WTC11 (cell line): ENCODE measurements at regions not wholly inside any gene's neighbourhood (a gene's known extent, or its start where the extent isn't known, plus 50 kb on each side); places are given as distances from the start of the nearest gene placed in this dataset.

ENCODE experiments used
- ATAC-seq: fragments of 200-7000 bp; cut with Tn5 transposase; 2 replicates; pipeline ENCODE4 v1.10.0; 2021; ENCODE audit warnings: mild to moderate bottlenecking, moderate library complexity
- CTCF ChIA-PET: fragments of 300-600 bp; sonication (Branson Sonifier 250); formaldehyde crosslinking; loops from one replicate; lab custom pipeline; 2021; ENCODE audit warnings: antibody characterized with exemption; lab: Charles Lee
- POLR2A ChIA-PET: fragments of 350-600 bp; sonication (Branson Sonifier 250); formaldehyde crosslinking; loops from one replicate; lab custom pipeline; 2021; ENCODE audit warnings: antibody characterized with exemption; lab: Charles Lee
- DNase-seq: peaks from one replicate; pipeline ENCODE4 v3.0.0; 2021; ENCODE audit warnings: low spot score
- H3K27ac Mint-ChIP-seq: 2 replicates; pipeline ENCODE4 v1.8.0; 2021; ENCODE audit warnings: mixed read lengths
- H3K27me3 Mint-ChIP-seq: 2 replicates; pipeline ENCODE4 v1.8.0; 2021; ENCODE audit warnings: low read depth, mild to moderate bottlenecking, moderate library complexity, mixed read lengths
- H3K36me3 Mint-ChIP-seq: 2 replicates; pipeline ENCODE4 v1.8.0; 2021; ENCODE audit warnings: mixed read lengths
- H3K4me1 Mint-ChIP-seq: 2 replicates; pipeline ENCODE4 v1.8.0; 2022; ENCODE audit warnings: mixed read lengths
- H3K4me3 Mint-ChIP-seq: 2 replicates; pipeline ENCODE4 v1.8.0; 2021; ENCODE audit warnings: mild to moderate bottlenecking, moderate library complexity, mixed read lengths
- H3K9me3 Mint-ChIP-seq: 2 replicates; pipeline ENCODE4 v1.8.0; 2021; ENCODE audit warnings: mixed read lengths
- AFF4 ChIP-seq: sonication (generic); formaldehyde crosslinking; IDR thresholded peaks from 2 replicates; pipeline ENCODE4 v1.8.1; 2023; ENCODE audit warnings: mild to moderate bottlenecking, missing genetic modification reagents, borderline replicate concordance
- ATF3 ChIP-seq: sonication (generic); formaldehyde crosslinking; conservative IDR thresholded peaks from 2 replicates; pipeline ENCODE4 v1.8.1; 2022; ENCODE audit warnings: mild to moderate bottlenecking, missing genetic modification reagents
- CDX4 ChIP-seq: fragments of 250-450 bp; sonication (Bioruptor Pico); IDR thresholded peaks from 2 replicates; pipeline ENCODE4 v1.9.0; 2021; ENCODE audit warnings: moderate library complexity, mild to moderate bottlenecking, inconsistent platforms, borderline replicate concordance
- ELF4 ChIP-seq: sonication (generic); formaldehyde crosslinking; IDR thresholded peaks from 2 replicates; pipeline ENCODE4 v1.8.1; 2022; ENCODE audit warnings: low read depth, mild to moderate bottlenecking, moderate library complexity, missing genetic modification reagents
- KAT7 ChIP-seq: sonication (generic); formaldehyde crosslinking; IDR thresholded peaks from 2 replicates; pipeline ENCODE4 v1.8.1; 2023; ENCODE audit warnings: missing genetic modification reagents, mild to moderate bottlenecking, borderline replicate concordance
- MYBL2 ChIP-seq: sonication (generic); formaldehyde crosslinking; IDR thresholded peaks from 2 replicates; pipeline ENCODE4 v1.8.1; 2023; ENCODE audit warnings: mild to moderate bottlenecking, moderate library complexity, missing genetic modification reagents
- NFATC4 ChIP-seq: fragments of 250-450 bp; sonication (Bioruptor Pico); IDR thresholded peaks from 2 replicates; pipeline ENCODE4 v1.9.0; 2021; ENCODE audit warnings: mild to moderate bottlenecking
- NR2C2 ChIP-seq: sonication (generic); formaldehyde crosslinking; IDR thresholded peaks from 2 replicates; pipeline ENCODE4 v1.8.0; 2022; ENCODE audit warnings: mild to moderate bottlenecking, missing genetic modification reagents
- NR3C1 ChIP-seq: sonication (generic); formaldehyde crosslinking; conservative IDR thresholded peaks from 2 replicates; pipeline ENCODE4 v1.8.1; 2023; ENCODE audit warnings: low read depth, mild to moderate bottlenecking, missing genetic modification reagents
- OVOL2 ChIP-seq: fragments of 250-450 bp; sonication (Bioruptor Pico); IDR thresholded peaks from 2 replicates; pipeline ENCODE4 v1.9.0; 2021; ENCODE audit warnings: mild to moderate bottlenecking, borderline replicate concordance
- RELA ChIP-seq: sonication (generic); formaldehyde crosslinking; IDR thresholded peaks from 2 replicates; pipeline ENCODE4 v1.8.1; 2022; ENCODE audit warnings: missing genetic modification reagents, mild to moderate bottlenecking, borderline replicate concordance
- ZNF138 ChIP-seq: sonication (generic); formaldehyde crosslinking; conservative IDR thresholded peaks from 2 replicates; pipeline ENCODE4 v1.8.1; 2022; ENCODE audit warnings: mild to moderate bottlenecking, moderate library complexity, missing genetic modification reagents
- ZNF219 ChIP-seq: sonication (generic); formaldehyde crosslinking; IDR thresholded peaks from 2 replicates; pipeline ENCODE4 v1.8.0; 2023; ENCODE audit warnings: missing genetic modification reagents, mild to moderate bottlenecking, borderline replicate concordance
- ZNF263 ChIP-seq: sonication (generic); formaldehyde crosslinking; IDR thresholded peaks from 2 replicates; pipeline ENCODE4 v1.8.1; 2022; ENCODE audit warnings: low read depth, mild to moderate bottlenecking, moderate library complexity, missing genetic modification reagents
- ZNF281 ChIP-seq: sonication (generic); formaldehyde crosslinking; IDR thresholded peaks from 2 replicates; pipeline ENCODE4 v1.8.0; 2023; ENCODE audit warnings: mild to moderate bottlenecking, missing genetic modification reagents
- ZNF396 ChIP-seq: fragments of 250-450 bp; sonication (Bioruptor Pico); IDR thresholded peaks from 2 replicates; pipeline ENCODE4 v1.8.0; 2021; ENCODE audit warnings: mild to moderate bottlenecking, moderate library complexity, borderline replicate concordance
- ZNF532 ChIP-seq: fragments of 250-450 bp; sonication (Bioruptor Pico); IDR thresholded peaks from 2 replicates; pipeline ENCODE4 v1.9.0; 2021; ENCODE audit warnings: mild to moderate bottlenecking, borderline replicate concordance

GRCh38 chr1:161421456-161421855, 53.8 kb upstream of the CFAP126 start:
- H3K36me3 Mint-ChIP-seq: no peaks in the 10 kb centered on the region
- H3K4me3 Mint-ChIP-seq: peak overlapping the region; percentile 77
- POLR2A ChIA-PET: no interaction called here
- no peak for ATAC-seq
- H3K27me3 Mint-ChIP-seq: peaks cover 12% of the 10 kb centered on the region
- TF ChIP-seq NFATC4 (CRISPR knock-in tag) (no peak), MYBL2 (CRISPR knock-in tag) (no peak), OVOL2 (CRISPR knock-in tag) (no peak), ZNF263 (no peak), ZNF396 (CRISPR knock-in tag) (no peak), RELA (no peak), ZNF219 (CRISPR knock-in tag) (no peak), NR2C2 (no peak), KAT7 (CRISPR knock-in tag) (no peak), ELF4 (CRISPR knock-in tag) (no peak), ZNF138 (CRISPR knock-in tag) (no peak), AFF4 (CRISPR knock-in tag) (no peak), ZNF532 (CRISPR knock-in tag) (no peak), NR3C1 (CRISPR knock-in tag) (no peak), CDX4 (CRISPR knock-in tag) (no peak), ATF3 (no peak), ZNF281 (no peak)
- CTCF ChIA-PET: interaction anchor here (1.4 kb wide), 1 partner anchor 18 kb away, joined by 9 read pairs; no protein-coding TSS in a partner anchor
- no peaks in the 10 kb centered on the region for H3K9me3 Mint-ChIP-seq
- no peak for DNase-seq
- H3K4me1 Mint-ChIP-seq: peaks cover 5% of the 10 kb centered on the region; the same call in 1 of the 2 replicates
- H3K27ac Mint-ChIP-seq: no peak overlapping the region
